AG20443 (cell line): ENCODE measurements at regions not wholly inside any gene's neighbourhood (a gene's known extent, or its start where the extent isn't known, plus 50 kb on each side); places are given as distances from the start of the nearest gene placed in this dataset.
"Not testable (repeated sequence)": the region's sequence is repeated elsewhere in the genome, so short reads cannot be mapped to it uniquely, and the experiment has no call there.

Experiments used
- DNase-seq: peaks from one replicate; pipeline ENCODE4 v3.0.0; 2012; ENCODE audit warnings: low spot score, mixed read lengths

GRCh38 chr10:62658516-62658915 lies 146.0 kb upstream of the ADO start:
- DNase-seq: no peak

DNA sequence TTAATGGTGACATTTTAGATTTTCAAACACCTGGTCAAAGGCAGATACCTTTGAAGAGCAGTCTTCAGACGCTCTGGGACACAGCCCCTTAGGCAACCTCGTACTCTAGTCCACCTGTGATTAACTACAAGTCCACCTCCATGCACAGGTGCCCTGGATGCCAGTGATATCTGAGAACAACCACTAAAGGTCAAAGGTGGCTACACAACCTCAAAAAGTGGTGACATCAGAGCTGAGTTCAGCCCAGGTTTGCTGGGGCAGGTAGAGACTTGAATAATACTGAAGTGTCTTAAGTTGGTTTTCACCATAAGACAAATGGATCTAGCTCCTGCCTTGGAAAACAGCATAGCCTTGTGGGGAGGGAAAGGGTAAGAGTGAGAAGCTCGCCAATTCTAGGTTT lies 143.4 kb upstream of the ADO start:
- no peak for DNase-seq

DNA sequence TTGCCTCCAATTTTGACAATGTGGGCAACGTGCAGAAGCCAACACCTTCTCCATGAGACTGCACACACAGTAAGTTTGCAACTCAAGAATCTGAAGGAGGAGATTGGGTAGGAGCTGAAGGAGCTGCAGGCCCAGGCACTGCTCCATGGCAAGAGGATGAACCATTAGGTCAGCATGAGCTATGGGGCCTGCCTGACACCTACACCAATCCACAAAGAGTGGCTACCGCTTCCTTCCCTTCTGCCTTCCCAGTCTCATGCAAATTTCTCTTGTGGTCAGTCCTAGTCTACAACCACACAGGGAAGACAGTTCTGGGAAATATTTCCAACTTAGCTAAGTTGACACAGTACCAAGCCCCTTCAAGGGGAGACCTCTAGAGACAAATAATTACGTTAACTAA lies 142.0 kb upstream of the ADO start:
- no peak for DNase-seq

DNA sequence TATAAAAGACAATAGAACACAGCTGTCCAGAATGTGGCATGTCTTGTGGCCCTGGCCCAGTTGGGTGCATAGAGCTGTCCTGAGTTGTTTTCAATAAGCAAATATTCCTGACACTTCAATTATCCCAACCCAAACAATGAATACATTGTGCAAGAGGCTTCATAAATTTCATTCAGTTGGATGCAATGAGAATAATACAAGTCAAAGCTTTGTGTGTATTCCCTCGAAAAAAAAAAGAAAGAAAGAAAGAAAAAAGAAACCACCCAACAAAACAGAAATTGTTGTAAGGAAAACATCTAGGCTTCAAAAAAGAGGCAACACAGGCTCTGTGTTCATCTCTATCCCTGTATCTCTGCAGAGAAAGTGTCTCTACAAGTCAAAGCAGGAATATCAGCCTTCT lies 138.7 kb upstream of the ADO start:
- no peak for DNase-seq

DNA sequence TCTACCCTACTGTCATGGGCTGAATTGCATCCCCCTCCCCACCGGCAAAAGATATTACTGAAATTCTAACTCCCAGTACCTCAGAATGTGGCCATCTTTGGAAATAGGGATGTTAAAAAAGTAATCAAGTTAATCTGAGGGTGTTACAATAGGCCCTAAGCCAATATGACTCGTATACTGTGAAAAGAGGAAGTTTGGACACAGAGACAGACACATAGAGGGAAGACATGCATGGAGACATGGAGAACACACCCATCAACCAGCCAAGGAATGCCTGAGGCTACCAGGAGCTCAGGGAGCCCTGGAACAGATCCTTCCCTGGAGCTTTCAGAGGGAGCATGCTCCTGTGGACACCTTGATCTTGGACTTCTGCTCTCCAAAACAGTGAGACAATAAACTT lies 138.2 kb upstream of the ADO start:
- no peak for DNase-seq

GRCh38 chr10:62669341-62669740 lies 135.2 kb upstream of the ADO start:
- DNase-seq: no peak

DNA sequence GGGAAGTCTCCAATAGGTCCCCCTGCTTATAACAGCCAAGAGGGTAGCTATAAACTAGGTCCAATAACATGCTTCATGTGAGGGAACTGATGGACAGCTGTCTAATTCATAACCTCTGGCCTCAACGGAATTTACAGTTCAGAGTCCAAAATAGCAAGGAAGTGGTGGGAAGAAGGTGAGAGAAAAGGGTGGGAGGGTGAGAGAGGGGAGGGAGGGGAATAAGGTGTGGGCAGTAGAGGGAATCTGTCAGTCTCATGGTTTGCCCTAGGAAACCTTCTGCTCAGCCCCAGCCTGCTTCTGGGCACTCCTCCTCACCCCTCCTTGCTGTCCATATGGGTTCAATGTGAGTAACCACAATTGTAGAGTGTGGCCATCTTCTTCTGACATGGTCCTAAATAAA lies 133.4 kb upstream of the ADO start:
- DNase-seq: no peak

- no peak for DNase-seq
Observed at GRCh38 chr10:62681211-62681940, 123.1 kb upstream of the ADO start.

DNA sequence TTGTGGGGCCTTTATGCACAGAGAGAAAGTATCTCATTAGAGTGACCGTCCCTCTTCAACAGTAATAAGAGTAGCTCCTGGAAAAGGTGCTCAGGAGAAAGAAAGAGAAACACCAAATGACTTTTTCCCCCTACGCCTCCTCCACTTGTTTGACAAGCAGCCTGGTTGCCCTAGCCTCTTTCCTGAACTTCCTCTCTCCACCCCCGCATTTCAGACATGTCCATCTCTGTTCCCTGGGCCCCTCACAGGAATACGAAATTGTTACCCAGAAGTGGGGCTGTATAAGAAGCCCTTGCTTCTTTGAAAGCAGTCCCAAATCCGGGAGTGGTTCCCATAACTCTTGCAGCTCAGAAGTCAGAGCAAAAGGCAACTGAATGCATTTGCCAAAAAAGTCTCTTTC lies 119.6 kb upstream of the ADO start:
- no peak for DNase-seq

DNA sequence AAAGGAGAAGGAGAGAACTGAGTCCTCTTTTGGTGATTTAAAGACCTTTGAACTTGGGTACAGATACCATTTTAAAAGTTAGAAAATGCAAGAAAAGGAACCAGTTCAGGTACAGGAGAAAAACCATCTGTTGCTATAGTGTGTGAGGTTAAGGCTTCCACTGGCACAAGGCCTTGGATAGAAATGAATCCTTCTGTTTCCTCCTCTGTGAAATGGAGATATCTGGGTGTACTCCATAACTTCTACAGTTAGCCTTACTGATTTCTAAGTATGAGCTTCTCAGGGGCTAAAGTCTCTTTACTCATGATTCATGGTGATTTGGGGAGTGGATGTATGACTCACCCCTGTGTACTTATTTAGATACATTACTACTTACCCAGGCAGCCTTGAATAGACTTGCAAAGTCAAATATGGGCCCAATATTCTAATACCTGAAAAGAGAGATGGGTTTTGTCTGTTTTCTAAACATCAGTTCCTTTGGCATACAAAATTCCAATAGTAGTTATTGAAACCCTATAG lies 117.2 kb upstream of the ADO start:
- DNase-seq: no peak

DNA sequence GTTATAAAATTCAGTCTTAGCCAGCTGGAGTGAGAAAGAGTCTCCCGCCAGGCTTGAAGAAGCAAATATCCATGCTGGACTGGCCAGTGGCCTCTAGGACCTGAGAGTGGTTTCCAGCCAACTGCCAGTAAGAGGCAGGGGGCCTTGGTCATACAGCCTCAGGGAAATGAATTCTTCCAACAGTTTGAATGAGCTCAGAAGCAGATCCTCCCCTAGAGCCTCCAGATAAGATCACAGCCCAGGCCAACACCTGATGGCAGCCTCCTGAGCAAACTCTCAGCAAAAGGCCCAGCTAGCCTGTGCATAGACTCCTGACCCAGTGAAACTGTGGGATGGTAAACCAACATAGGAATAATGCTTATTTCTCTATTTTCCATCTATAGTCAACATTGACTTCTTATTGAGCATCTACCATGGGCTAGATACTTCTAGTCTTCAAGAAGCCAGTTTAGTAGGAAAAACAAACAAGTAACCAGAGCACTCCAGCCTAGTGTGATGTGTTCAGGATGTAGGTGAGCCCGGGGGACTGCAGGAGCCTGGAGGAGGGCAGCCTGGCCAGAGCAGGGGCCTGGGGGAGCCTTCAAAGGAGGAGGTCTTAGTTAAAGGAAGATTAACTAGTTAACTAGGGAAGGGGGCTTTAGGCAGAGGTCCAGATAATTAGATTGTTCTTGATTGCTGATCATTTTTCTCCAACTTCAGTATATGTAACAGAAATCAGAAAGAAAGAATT lies 115.4 kb upstream of the ADO start:
- no peak for DNase-seq

- DNase-seq: no peak
Observed at GRCh38 chr10:62689712-62690111, 114.8 kb upstream of the ADO start.

- no peak for DNase-seq
Observed at GRCh38 chr10:62690703-62691102, 113.8 kb upstream of the ADO start.

DNA sequence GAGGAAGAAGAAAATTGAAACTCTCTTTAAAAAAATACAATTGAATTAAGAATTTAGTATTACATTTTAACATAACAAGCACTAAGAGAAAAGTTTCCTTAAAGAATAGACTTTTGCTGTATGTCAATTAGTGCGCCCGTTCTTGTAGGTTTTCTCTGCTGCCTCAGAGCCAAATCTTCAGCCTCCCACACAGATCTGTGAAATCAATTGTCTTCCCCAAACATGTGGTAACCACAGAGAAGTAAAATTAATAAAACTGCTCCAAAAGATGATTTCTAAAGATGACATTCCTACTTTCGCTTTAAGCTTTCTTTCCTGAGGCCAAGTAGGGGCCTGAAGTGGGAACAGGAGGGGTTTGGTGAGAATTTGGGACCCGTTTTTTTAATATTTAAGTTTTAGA lies 113.2 kb upstream of the ADO start:
- DNase-seq: no peak

GRCh38 chr10:62692085-62692484 lies 112.4 kb upstream of the ADO start:
- no peak for DNase-seq

DNA sequence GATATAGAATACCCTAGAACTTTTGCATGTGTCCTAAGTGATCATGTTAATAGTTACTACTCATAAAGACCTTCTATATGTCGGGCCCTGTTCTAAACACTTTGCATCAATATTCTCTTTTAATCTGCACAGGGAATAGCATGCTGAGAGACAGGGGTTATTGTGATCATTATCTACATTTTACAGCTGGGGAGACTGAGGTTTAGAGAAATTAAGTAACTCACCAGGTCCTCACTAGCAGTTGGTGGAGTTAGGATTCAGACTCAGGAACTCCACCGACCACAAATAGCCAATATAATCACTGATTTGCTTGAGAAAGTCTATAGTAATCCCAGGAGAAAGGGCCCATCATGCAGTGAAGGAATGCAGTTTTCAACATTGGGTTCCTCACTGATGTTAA lies 111.2 kb upstream of the ADO start:
- DNase-seq: no peak

- DNase-seq: no peak
Observed at GRCh38 chr10:62694537-62695126, 109.9 kb upstream of the ADO start.

DNA sequence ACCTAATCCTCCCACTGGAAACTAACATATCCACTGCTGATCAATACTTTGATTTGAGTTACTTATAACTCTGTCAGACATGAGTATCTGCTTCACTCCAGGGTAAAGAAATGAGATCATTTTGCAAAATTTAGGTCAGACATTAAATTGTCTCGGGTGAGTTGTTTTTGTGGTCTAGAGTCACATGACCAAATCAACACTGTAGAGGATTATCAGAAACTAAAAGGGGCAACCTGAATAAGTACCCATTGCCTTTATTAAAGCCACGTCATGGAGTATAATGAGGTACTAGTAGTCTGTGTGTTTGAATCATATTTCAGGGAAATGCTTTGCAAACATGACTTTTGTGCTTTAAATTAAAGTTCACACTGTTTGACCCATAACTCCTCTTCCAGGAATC lies 107.7 kb upstream of the ADO start:
- DNase-seq: no peak

DNA sequence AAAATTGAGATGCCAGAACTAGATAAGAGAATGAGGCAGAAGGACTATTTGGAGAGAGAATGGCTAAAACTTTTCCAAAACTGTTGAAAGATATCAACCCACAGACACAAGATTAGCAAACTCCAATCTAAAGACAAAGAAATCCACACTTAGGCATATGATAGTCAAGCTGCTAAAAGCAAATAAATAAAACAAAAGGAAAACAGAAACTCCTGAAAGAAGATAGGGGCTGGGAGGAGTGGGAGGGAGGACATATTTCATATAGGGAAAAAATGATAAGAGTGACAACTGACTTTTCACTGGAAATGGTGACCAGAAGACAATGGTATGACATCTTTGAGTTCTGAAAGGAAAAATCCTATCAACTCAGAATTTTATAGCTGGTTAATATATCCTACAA lies 105.4 kb upstream of the ADO start:
- DNase-seq: no peak

GRCh38 chr10:62704121-62704520 lies 100.4 kb upstream of the ADO start:
- DNase-seq: not testable (repeated sequence)

- DNase-seq: no peak
Observed at GRCh38 chr10:62705789-62706188, 98.7 kb upstream of the ADO start.

- no peak for DNase-seq
Observed at GRCh38 chr10:62707810-62708209, 96.7 kb upstream of the ADO start.

- no peak for DNase-seq
Observed at GRCh38 chr10:62708569-62708968, 96.0 kb upstream of the ADO start.
